CD4-positive, alpha-beta memory T cell (primary cell): ENCODE measurements at regions not wholly inside any gene's neighbourhood (a gene's known extent, or its start where the extent isn't known, plus 50 kb on each side); places are given as distances from the start of the nearest gene placed in this dataset.
A peak's percentile ranks its signal among the peaks of the same experiment; 100 is the strongest.

Source experiments
- CTCF ChIA-PET: fragments of 350-600 bp; sonication (Branson Sonifier 250); formaldehyde crosslinking; loops from one replicate; lab custom pipeline; 2021; ENCODE audit warnings: inconsistent platforms; ENCODE audit not compliant: partially characterized antibody; lab: Charles Lee
- POLR2A ChIA-PET: fragments of 350-600 bp; sonication (Branson Sonifier 250); formaldehyde crosslinking; loops from one replicate; lab custom pipeline; 2021; ENCODE audit not compliant: partially characterized antibody; lab: Charles Lee
- DNase-seq, 5 donors: peaks; one replicate each; pipeline versions ENCODE4 v3.0.0 to v3.0.0-alpha.2; 2020 to 2022; ENCODE audit warnings: mixed read lengths in 1 of 5
- H3K27ac ChIP-seq: one replicate; pipeline ENCODE4 v1.7.0; 2013; ENCODE audit warnings: low read depth, low read length
- H3K27me3 ChIP-seq: 2 replicates; pipeline ENCODE4 v1.7.0; 2013; ENCODE audit warnings: mild to moderate bottlenecking, low read length, moderate library complexity; ENCODE audit not compliant: insufficient read depth
- H3K36me3 ChIP-seq: 2 replicates; pipeline ENCODE4 v1.7.0; 2013; ENCODE audit warnings: mild to moderate bottlenecking, low read length, moderate library complexity; ENCODE audit not compliant: insufficient read depth
- H3K4me1 ChIP-seq: 2 replicates; pipeline ENCODE4 v1.7.0; 2013; ENCODE audit warnings: mild to moderate bottlenecking, low read length, moderate library complexity; ENCODE audit not compliant: insufficient read depth
- H3K4me3 ChIP-seq, 2 donors: one replicate each; pipeline ENCODE4 v1.7.0; 2013; ENCODE audit warnings: low read length in 2 of 2, mild to moderate bottlenecking in 1 of 2
- H3K9me3 ChIP-seq, 2 donors: one replicate each; pipeline ENCODE4 v1.7.0; 2013; ENCODE audit warnings: low read length in 2 of 2, control low read depth in 1 of 2; ENCODE audit not compliant: control insufficient read depth in 1 of 2
- H3K27ac Mint-ChIP-seq, 7 donors: one replicate each; pipeline ENCODE4 v1.8.0; 2020 to 2021; ENCODE audit warnings: mixed read lengths in 7 of 7, mild to moderate bottlenecking in 6 of 7, inconsistent platforms in 3 of 7, moderate library complexity in 3 of 7
- H3K27me3 Mint-ChIP-seq, 2 donors: one replicate each; pipeline ENCODE4 v1.8.0; 2020 to 2021; ENCODE audit warnings: mixed read lengths in 2 of 2
- H3K36me3 Mint-ChIP-seq, 2 donors: one replicate each; pipeline ENCODE4 v1.8.0; 2020 to 2021; ENCODE audit warnings: mixed read lengths in 2 of 2, inconsistent platforms in 1 of 2, mild to moderate bottlenecking in 1 of 2
- H3K4me1 Mint-ChIP-seq, 4 donors: one replicate each; pipeline ENCODE4 v1.8.0; 2020 to 2021; ENCODE audit warnings: mixed read lengths in 4 of 4, mild to moderate bottlenecking in 1 of 4
- H3K4me3 Mint-ChIP-seq, 8 donors: one replicate each; pipeline ENCODE4 v1.8.0; 2020 to 2021; ENCODE audit warnings: mixed read lengths in 8 of 8, mild to moderate bottlenecking in 7 of 8, moderate library complexity in 6 of 8, inconsistent platforms in 3 of 8
- H3K9me3 Mint-ChIP-seq, 8 donors: one replicate each; pipeline ENCODE4 v1.8.0; 2020 to 2021; ENCODE audit warnings: mixed read lengths in 8 of 8, mild to moderate bottlenecking in 5 of 8, inconsistent platforms in 3 of 8, moderate library complexity in 1 of 8
- intact Hi-C: fragments of 100-400 bp; cut with micrococcal nuclease; formaldehyde crosslinking; loops from one replicate; pipeline ENCODE4 v1.15.1; 2023

DNA sequence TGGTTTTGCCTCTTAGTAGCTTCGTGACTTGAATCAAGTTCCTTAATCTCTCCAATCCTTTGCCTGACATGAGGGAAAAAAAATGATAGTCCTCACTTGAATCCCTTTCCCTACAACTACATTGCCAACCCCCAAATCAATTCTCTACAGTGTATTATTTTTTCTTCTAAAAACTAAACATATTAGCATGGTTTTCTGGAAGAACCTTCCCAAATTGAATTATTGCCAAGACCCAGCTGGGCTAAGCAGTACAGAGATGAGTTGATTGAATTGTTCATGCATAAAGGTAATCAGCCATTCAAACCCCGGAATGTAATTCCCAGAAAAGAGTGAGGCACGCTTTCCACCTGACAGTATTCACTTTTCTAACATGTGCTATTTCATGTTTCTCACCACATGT, 155.6 kb upstream of the AGR3 start:
- Histone ChIP-seq H3K9me3 (no peaks in the 10 kb centered on the region), H3K27ac (no peak overlapping the region), H3K4me1 (peaks cover 11% of the 10 kb centered on the region), H3K27me3 (no peaks in the 10 kb centered on the region), H3K4me3 (no peak overlapping the region), H3K36me3 (no peaks in the 10 kb centered on the region)
- intact Hi-C loops, result no loop called here
- no peak for DNase-seq
- ChIA-PET CTCF (interaction anchor here (1.6 kb wide), 1 partner anchor 9 kb away, joined by 3 read pairs; no protein-coding TSS in a partner anchor), POLR2A (no interaction called here)
- Mint-ChIP-seq H3K27me3 (peaks cover 0 to 2% of the 10 kb centered on the region in 2 donors), H3K9me3 (peaks cover 0 to 2% (median 0%) of the 10 kb centered on the region in 8 donors), H3K36me3 (no peaks in the 10 kb centered on the region), H3K27ac (no peak overlapping the region), H3K4me1 (peaks cover 3 to 26% (median 7%) of the 10 kb centered on the region in 4 donors), H3K4me3 (no peak overlapping the region)

DNA sequence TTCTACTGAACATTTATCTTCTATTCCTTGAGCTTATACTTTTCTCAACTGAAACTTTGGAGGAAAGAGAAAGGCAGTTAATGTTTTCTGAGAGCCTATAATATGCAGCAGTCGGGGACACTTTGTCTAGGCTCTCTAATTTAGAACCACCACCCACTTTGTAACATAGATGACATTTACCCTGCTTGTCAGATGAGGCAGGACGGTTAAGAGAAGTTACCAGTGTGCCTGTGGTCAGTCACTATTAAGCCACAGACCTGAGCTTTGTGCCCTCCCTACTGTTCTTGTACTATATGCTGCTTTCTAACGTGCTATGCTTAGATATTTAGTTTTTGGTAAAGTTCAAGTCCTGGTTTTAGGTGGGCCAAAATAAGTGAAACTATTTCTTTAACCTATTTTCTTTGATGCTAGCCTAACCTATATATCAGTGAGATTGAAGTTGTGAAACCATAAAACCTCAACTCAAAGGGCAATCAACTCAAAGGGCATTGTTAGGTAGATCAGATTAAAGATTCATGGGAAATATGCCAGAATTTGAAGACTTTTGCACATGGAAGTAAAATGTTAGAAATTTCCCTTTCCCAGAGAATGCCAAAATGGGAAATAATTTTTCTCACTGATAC, 156.5 kb upstream of the AGR3 start:
- ChIA-PET CTCF (interaction anchor here (1.6 kb wide), 1 partner anchor 10 kb away, joined by 3 read pairs; no protein-coding TSS in a partner anchor), POLR2A (no interaction called here)
- H3K27me3 Mint-ChIP-seq, result peaks cover 0 to 2% of the 10 kb centered on the region in 2 donors
- H3K9me3 Mint-ChIP-seq, result peaks cover 0 to 2% (median 0%) of the 10 kb centered on the region in 8 donors
- H3K27ac ChIP-seq, result no peak overlapping the region
- H3K36me3 ChIP-seq, result no peaks in the 10 kb centered on the region
- peak overlapping the region in 3 of 7 donors; percentile 13 to 58 (median 24) for H3K27ac Mint-ChIP-seq
- peak overlapping the region in 1 of 8 donors; percentile 36 for H3K4me3 Mint-ChIP-seq
- H3K9me3 ChIP-seq, result no peaks in the 10 kb centered on the region
- H3K27me3 ChIP-seq, result no peaks in the 10 kb centered on the region
- peaks cover 7 to 34% (median 10%) of the 10 kb centered on the region in 4 donors for H3K4me1 Mint-ChIP-seq
- H3K4me1 ChIP-seq, result peaks cover 15% of the 10 kb centered on the region
- intact Hi-C loops, result no loop called here
- no peaks in the 10 kb centered on the region for H3K36me3 Mint-ChIP-seq
- no peak for DNase-seq
- H3K4me3 ChIP-seq, result no peak overlapping the region

DNA sequence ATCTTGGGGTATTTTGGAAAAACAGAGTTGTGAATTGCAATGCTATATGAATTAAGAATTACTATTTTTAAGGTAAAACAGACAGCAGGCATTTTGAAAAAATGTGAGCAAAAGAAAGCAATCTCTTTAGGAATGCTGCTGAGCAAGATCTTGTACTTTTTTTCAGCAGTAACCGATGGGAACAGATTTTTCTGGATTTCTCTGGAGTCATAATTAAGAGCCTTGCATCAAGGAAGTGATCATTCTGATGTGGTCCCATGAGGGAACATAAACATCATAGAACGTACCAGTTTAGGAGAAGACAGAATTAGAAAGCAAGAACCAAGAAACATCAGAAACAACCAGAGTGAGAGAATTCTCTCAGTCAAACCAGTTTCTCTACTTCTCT, 157.0 kb upstream of the AGR3 start:
- H3K27me3 Mint-ChIP-seq, result peaks cover 0 to 2% of the 10 kb centered on the region in 2 donors
- intact Hi-C loops, result no loop called here
- ChIA-PET POLR2A (no interaction called here), CTCF (no interaction called here)
- Histone ChIP-seq H3K27me3 (no peaks in the 10 kb centered on the region), H3K4me1 (peaks cover 20% of the 10 kb centered on the region), H3K36me3 (no peaks in the 10 kb centered on the region), H3K9me3 (no peaks in the 10 kb centered on the region), H3K27ac (no peak overlapping the region), H3K4me3 (no peak overlapping the region)
- H3K27ac Mint-ChIP-seq, result peak overlapping the region in 3 of 7 donors; percentile 13 to 30 (median 15)
- H3K4me1 Mint-ChIP-seq, result peaks cover 10 to 39% (median 14%) of the 10 kb centered on the region in 4 donors
- DNase-seq, result no peak
- H3K4me3 Mint-ChIP-seq, result no peak overlapping the region
- H3K36me3 Mint-ChIP-seq, result no peaks in the 10 kb centered on the region
- peaks cover 0 to 2% (median 0%) of the 10 kb centered on the region in 8 donors for H3K9me3 Mint-ChIP-seq

DNA sequence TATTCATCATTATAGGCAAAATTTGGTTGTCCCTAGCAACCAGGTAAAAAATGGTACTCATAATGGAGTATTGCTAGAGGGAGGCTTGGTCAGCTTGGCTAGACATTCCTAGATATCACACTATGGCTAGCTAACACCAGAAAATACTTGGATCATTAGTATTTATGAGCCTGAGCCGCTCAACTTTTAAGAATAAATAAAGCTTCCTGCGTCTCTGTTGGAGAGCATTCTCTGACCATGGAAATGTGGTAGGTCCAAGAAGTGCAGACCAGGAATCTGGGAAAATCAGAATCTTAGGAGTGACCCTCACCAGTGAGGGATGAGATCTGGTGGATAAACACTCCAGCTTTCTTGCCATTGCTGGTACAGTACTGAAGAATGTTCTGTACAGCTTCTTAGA, 157.6 kb upstream of the AGR3 start:
- DNase-seq, result no peak
- POLR2A ChIA-PET, result no interaction called here
- no peaks in the 10 kb centered on the region for H3K36me3 ChIP-seq
- H3K36me3 Mint-ChIP-seq, result no peaks in the 10 kb centered on the region
- H3K27me3 Mint-ChIP-seq, result peaks cover 0 to 2% of the 10 kb centered on the region in 2 donors
- H3K4me3 Mint-ChIP-seq, result no peak overlapping the region
- H3K4me3 ChIP-seq, result no peak overlapping the region
- H3K9me3 Mint-ChIP-seq, result peaks cover 0 to 2% (median 0%) of the 10 kb centered on the region in 8 donors
- H3K4me1 ChIP-seq, result peaks cover 20% of the 10 kb centered on the region
- H3K27ac ChIP-seq, result no peak overlapping the region
- peaks cover 10 to 45% (median 16%) of the 10 kb centered on the region in 4 donors for H3K4me1 Mint-ChIP-seq
- intact Hi-C loops, result no loop called here
- H3K9me3 ChIP-seq, result no peaks in the 10 kb centered on the region
- H3K27me3 ChIP-seq, result no peaks in the 10 kb centered on the region
- no peak overlapping the region for H3K27ac Mint-ChIP-seq
- CTCF ChIA-PET, result no interaction called here

DNA sequence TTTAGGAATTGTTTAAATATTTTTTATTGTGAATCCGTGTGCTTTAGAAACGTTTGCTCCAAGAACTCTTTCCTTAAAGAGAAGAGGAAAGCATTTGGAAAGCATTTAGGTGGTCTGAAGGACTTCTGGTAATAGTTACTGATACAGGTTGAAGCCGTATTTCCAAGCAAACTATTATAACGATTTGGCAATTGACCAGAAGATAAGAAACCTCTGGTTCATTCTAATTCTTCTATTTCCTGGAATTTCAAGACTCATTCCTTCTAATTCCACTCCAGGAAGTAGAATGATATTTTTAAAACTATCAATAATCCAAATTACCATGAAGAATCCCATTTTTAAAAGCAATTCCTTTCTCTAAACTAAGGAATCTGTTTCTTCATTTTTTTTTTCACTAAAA, 158.9 kb upstream of the AGR3 start:
- H3K36me3 Mint-ChIP-seq, result no peaks in the 10 kb centered on the region
- H3K4me3 ChIP-seq, result no peak overlapping the region
- no peak for DNase-seq
- no peak overlapping the region for H3K27ac ChIP-seq
- intact Hi-C loops, result no loop called here
- no peaks in the 10 kb centered on the region for H3K9me3 ChIP-seq
- CTCF ChIA-PET, result no interaction called here
- H3K4me3 Mint-ChIP-seq, result no peak overlapping the region
- peaks cover 26% of the 10 kb centered on the region for H3K4me1 ChIP-seq
- H3K36me3 ChIP-seq, result no peaks in the 10 kb centered on the region
- no peaks in the 10 kb centered on the region for H3K27me3 ChIP-seq
- peaks cover 12 to 59% (median 20%) of the 10 kb centered on the region in 4 donors for H3K4me1 Mint-ChIP-seq
- H3K27ac Mint-ChIP-seq, result peak overlapping the region in 1 of 7 donors; percentile 59
- POLR2A ChIA-PET, result interaction anchor here (1.0 kb wide), 1 partner anchor 9 kb away, joined by 3 read pairs; no protein-coding TSS in a partner anchor
- H3K9me3 Mint-ChIP-seq, result peaks cover 0 to 2% (median 0%) of the 10 kb centered on the region in 8 donors
- H3K27me3 Mint-ChIP-seq, result peaks cover 0 to 2% of the 10 kb centered on the region in 2 donors

DNA sequence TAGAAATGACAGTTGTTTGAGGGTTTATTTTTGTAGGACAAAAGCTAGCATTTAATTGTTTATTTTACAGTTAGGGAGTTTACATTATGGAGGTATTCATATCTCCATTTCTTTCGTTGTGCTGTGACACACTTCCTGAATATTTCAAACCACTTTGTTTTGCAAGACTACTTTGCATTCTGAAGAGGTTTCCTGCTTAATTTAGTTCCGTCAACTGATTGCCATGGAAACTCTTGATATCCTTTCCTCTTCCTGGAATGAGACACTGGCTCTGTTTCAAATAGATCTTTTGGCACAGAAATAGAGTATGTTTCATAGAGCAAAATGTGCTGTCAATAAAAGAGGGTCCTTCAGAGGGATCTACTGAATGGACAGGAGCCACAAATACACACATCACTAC, 159.5 kb upstream of the AGR3 start:
- H3K27me3 ChIP-seq, result no peaks in the 10 kb centered on the region
- intact Hi-C loops, result no loop called here
- no peak overlapping the region for H3K4me3 ChIP-seq
- Mint-ChIP-seq H3K27me3 (peaks cover 0 to 2% of the 10 kb centered on the region in 2 donors), H3K27ac (peak overlapping the region in 5 of 7 donors; percentile 17 to 83 (median 80)), H3K9me3 (peaks cover 0 to 2% (median 0%) of the 10 kb centered on the region in 8 donors), H3K36me3 (no peaks in the 10 kb centered on the region), H3K4me1 (peaks cover 12 to 61% (median 20%) of the 10 kb centered on the region in 4 donors), H3K4me3 (peak overlapping the region in 4 of 8 donors; percentile 5 to 78 (median 18))
- ChIA-PET POLR2A (interaction anchor here (1.0 kb wide), 1 partner anchor 9 kb away, joined by 3 read pairs; no protein-coding TSS in a partner anchor), CTCF (no interaction called here)
- no peaks in the 10 kb centered on the region for H3K36me3 ChIP-seq
- no peaks in the 10 kb centered on the region for H3K9me3 ChIP-seq
- H3K27ac ChIP-seq, result no peak overlapping the region
- peaks cover 26% of the 10 kb centered on the region for H3K4me1 ChIP-seq
- peak in 3 of 5 donors; percentile 43 to 65 (median 44) for DNase-seq

DNA sequence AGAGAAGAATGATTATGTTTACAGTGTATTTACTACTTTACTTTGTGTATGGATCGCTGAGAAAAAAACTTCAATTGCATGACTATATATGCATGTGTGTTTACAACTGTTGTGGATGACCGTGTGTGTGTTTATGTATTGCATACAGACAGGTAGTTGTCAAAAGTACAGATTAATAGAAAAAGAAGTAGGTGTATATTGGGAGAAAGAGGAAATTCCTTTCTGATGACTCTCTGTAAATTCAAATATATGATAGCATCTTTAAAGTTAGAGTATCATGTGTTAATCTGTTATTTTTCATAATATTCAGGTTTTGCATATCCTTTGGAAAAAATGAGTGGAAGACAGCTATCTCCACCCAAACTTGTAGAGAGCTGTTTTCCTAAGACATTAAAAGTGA, 160.4 kb upstream of the AGR3 start:
- no peaks in the 10 kb centered on the region for H3K36me3 ChIP-seq
- H3K9me3 ChIP-seq, result no peaks in the 10 kb centered on the region
- CTCF ChIA-PET, result interaction anchor here (0.8 kb wide), 1 partner anchor 20 kb away, joined by 3 read pairs; no protein-coding TSS in a partner anchor
- H3K4me1 ChIP-seq, result peaks cover 26% of the 10 kb centered on the region
- POLR2A ChIA-PET, result no interaction called here
- DNase-seq, result no peak
- H3K27me3 ChIP-seq, result no peaks in the 10 kb centered on the region
- Mint-ChIP-seq H3K9me3 (peaks cover 0 to 2% (median 0%) of the 10 kb centered on the region in 8 donors), H3K27ac (peak overlapping the region in 1 of 7 donors; percentile 75), H3K36me3 (no peaks in the 10 kb centered on the region), H3K4me3 (no peak overlapping the region), H3K27me3 (peaks cover 0 to 2% of the 10 kb centered on the region in 2 donors), H3K4me1 (peaks cover 12 to 61% (median 20%) of the 10 kb centered on the region in 4 donors)
- intact Hi-C loops, result no loop called here
- no peak overlapping the region for H3K4me3 ChIP-seq
- no peak overlapping the region for H3K27ac ChIP-seq
